Stimulated activated CD4-positive, alpha-beta T cell treated with anti-CD3 and anti-CD28 coated beads, Interleukin-4, amount 100 ng/mL, for 24 hours (primary cell): ENCODE measurements at regions not wholly inside any gene's neighbourhood (a gene's known extent, or its start where the extent isn't known, plus 50 kb on each side); places are given as distances from the start of the nearest gene placed in this dataset.

Experiments used
- DNase-seq: peaks from one replicate; pipeline ENCODE4 v3.0.0-alpha.2; 2020

DNA sequence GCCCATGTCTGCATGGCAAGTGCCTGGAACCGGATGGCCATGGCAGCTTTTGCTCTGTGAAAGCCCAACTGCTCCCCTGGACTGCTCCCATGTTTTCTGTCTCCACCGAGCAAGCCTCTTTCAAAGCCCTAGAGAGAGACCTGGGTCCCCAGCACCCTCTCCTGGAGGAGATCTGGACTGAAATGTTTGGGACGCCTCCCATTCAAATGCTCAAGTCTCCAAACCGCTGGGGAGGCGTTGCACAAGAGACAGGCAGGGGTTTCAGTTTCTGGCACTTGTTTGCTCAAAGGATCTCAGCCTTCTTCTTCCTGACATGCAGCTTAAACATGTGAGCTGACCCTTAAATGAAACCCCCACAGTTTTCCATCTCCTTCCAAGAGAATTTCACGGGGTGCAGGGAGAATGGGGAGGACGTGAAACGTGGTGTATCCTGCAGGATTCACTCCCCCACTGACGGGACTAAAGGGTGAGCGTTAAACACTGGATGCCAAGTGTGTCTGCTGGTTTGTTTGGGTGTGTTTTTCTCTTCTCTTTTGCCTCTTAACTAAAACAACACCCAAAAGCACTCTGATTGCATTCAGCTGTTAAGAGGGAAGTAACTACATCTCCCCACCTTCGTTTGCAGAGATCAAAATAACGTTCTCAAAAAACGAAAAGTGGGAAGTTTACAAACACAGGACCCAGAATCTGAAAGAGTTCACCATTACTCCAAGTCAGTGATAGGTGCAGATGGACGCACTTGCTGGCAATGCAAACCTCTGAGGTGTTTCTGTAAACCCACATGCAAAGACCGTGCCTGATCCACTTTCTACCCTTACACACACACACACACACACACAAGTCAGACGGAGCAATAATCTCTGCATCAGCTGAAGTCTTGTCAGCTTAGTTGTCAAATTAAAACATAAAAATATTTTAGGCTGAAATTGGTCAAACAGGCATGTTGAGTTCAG lies 256.9 kb downstream of the C16orf95 start:
- no peak for DNase-seq

DNA sequence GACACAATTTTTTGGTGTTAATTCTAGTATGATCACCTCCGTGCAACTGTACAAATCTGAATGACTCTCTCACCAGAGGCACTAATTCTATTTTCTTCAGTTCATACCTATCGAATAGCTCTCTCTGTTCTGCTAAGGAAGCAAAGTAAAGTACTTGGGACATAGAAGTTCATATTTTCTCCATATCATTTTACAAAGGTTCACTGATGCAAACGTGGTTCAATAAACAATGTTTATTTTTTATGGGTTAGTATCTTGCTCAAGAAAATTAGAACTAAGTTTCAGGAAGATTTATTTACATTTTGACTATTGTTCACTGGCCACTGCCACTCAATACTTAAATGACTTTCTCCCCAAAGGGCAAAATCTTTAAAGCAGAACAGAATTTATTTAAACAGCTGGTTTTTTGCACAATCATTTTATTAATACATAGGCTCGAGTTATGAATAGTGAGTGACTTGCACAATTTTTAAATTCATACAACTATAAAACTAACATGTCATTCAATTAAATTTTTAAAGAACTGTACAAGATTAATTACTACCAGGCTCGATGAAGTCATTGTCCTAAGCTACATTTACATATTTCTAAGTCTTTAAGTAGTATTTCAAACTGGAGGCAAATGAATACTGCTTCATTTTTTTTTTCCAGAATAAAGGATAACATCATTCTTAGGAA lies 255.8 kb downstream of the C16orf95 start:
- DNase-seq = no peak

DNA sequence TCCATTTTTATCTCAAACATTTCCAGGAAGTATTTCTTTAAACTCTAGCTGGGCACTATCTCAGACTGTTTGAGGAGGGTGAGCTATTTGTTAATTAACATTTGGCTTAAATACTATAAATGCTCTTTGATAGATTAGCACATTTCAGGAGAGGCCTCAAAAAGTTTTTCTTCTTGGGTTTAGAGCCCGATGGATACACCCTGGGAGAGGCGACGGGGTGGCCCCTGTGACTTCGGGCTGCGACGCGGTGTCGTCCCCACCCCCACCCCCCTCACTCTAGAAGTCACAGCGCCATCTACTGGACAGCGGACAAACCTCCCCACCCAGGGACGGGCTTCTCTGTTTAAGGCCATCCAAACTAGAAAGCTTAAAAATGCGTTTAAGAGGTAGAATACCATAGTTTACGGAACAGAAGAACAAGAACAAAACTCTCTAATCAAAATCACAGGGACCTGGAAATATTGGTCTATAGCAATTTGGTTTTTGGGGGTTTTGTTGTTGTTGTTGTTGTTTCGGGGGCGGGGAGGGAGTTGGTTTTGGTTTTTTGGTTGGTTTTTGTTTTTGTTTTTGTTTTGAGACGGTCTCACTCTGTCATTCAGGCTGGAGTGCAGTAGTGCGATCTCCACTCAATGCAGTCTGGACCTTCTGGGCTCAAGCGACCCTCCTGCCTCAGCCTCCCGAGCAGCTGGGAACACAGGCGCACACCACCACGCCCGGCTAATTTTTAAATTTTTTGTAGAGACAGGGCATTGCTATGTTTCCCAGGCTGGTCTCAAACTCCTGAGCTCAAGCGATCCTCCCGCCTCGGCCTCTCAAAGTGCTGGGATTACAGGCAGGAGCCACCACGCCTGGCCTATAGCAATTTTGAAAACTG lies 254.4 kb downstream of the C16orf95 start:
- peak; percentile 58 for DNase-seq

DNA sequence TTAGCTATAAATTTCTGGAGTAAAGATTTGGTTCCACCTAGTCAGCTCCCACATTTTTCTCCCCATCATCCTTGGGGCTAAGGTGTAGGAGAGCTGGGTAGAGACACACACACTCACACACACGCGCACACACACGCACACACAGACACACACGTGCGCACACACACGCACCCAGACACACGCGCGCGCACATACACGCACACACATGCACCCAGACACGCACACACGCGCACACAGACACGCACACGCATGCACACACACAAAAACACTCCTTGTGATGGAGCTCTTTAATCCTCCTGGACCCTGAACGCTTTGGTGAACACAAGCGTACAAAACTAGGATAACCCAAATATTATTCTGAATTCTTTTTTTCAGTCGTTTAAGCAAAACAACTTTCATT lies 253.6 kb downstream of the C16orf95 start:
- DNase-seq = no peak

DNA sequence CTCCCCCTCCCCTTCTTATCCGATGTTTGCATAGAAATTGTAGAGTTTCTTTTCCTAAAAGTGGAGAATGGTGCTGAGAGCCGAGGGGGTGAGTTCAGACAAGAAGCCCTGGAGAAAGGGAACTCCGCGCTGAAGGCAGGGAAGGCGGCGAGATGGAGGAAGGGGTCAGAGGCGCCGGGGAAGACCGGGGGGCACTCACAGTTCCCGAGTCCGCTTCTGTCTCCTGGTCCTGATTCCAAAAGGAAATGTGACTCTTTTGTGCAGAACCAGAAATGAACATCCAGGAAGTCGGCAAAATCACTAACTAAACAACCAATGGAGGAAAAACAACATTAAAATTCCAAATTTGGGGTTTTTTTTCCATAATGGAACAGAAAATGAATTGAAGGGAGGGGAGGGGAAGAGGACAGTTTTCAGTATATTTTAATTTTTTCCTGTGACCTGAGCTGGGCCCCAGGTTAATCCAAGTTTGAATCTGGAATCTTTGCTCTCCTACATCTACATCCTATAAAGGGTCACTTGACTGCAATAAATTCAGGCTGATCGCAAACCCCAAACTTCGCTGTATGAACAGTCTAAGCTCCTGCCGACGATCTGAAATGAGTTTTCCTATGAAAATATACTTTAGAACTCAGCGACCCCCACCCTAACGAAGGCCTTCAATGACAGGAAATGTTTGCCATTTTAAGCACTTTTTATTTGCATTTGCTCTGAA lies 252.3 kb downstream of the C16orf95 start:
- DNase-seq = no peak

DNA sequence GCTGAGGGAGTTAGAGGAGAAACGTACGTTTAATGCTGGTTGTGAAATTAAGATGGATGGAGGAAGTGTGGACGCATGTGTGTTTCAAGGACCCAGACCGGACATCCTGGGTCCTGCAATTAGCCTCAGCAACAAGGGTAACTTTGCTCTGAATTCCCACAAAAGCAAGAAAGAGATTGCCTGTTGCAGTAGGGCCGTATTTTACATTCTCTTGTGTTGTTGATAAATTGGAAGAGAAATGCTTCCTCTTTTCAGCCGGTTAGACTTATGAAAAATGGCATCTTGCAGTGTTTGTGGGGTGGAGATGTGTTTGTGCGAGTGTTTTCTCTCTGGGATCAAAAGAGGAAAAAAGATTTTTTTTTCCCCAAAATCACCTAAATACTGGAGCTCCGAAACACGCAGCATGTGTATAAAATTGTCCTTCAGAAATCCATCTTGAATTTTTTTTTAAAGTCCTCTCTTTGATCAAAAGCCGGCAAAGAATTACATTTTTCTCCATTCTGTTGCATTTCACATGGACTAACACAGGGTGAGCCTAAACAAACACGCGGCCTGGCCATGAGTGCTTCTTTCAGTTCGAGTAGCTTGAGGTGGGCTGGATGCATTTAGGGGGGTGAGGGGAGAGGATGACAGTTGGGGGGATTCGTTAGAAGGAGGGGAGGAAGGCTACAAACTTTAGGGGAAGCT lies 251.6 kb downstream of the C16orf95 start:
- DNase-seq = no peak

DNA sequence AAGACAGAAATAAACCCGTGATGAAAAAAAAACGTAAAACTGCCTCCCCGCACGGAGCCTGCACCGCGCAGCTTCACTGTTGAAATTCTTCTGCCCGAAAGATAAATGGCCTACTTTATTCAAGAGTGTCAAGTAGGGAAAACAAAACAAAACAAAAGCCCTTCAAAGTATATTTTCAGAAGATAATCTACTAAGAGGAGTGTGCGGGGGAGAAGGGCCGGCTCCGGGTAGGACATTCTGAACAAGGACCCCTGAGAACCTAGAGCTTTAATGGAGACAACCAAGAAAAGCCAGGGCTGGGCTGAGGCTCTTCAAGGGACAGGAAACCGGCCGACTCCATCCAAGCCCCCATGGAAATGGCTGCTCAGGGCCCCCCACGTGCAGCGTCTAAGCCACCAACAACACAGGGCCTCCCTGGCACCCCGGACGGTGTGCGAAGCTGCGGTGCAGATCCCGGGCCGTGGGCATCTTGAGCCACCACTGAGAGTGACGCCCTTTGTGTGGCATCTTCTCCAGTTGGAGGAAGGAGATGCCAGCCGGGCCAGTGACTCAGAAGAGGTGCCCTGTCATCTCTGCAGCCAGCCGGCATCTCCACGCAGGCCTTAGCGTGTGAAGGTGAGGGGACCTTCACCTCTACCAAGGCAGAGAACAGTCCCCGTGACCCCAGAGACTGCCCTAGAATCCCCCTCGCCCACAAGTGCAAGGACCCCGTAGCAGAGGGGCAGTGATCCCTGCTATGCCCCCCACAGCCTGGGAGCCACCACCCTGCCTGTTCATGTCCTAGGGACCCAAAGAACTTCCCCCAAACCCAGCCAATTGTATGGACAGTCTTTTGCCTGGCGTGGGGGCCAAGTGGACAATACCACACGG lies 250.8 kb downstream of the C16orf95 start:
- DNase-seq = no peak

DNA sequence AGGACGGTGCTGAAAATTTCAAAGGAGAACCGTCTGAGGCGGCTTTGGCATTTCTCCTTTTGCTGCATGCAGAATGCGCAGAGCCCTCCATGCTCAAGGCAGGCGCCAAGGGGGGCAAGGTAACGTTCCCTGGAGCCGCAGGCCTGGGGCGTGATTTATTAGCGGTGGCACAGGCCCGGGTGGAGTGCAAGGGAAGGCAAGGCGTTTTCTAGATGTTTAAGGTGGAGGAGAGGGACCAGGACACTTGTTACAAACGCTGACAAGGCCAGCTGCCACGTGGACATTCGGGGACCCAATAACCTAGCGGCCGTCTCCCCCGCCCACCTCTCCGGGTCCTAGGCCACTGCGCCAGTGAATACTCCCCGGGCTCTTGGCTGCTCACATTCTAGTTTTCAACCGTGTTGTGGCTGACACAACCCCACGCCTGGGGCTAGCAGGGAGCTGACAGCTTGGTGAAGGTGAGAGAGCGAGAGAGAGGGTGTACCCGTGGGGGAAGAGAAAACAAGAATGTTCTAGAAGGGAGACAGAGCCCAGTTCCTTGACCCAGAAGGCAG lies 250.1 kb downstream of the C16orf95 start:
- DNase-seq = no peak

DNA sequence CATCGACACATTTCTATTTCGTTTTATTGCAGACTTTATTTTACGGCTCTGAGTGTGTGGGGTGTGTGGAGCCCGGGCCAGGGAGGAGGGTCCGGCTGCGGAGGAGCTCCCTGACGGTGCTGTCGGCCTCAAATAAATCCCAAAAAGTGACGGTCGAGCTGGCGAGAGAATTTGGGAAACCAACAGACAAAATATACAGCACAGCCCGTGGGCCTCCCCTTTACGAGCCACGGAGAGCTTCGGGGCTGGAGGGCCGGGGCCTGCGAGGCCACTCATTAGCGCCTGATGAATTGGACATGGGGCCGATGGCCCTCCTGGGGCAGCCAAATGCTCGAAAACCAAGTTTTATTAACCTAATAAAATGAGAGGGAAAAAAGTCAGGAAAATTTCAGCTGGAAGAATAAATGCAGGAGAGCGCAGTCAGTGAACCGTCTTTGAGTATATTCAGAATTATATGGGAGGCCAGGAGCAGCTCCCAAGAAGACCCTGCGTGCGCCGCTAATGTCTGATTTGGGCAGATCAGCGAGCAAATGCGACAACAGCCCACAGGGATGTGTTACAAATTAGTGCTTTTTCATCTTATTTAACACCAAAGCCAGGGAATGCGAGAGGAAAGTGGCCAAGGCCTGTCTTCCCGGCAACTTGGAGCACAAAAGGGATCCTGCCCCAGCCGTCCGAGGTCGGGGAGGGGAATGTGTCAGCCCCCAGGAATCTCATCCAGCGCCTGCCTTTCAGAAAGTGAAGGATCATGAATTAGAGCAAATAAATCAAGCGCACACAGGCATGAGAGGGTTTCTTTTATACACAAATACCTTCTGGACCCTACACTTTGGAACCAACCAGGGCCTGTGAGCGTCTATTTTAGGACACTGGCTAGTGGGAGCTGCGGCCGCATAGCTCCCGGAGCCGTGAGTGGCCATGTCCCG lies 249.1 kb downstream of the C16orf95 start:
- no peak for DNase-seq

DNA sequence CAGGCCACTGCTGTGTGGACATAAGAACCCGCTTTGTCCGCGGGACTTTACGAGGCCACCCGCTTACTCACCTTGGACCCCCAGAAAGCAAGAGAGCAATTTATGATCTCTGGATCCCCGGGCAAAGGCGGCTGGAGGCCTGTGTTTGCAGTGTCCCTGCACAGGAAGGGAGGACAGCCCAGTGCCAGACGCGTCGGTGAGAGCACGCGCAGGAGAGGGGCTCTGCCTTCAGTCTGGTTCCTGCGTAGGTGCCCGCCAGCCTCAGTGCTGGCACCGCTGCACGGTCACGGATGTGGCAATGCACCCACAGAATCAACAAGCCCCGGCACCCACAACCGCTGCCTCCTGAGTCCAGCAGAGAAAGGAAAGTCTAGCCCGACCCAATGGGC lies 248.4 kb downstream of the C16orf95 start:
- no peak for DNase-seq

DNA sequence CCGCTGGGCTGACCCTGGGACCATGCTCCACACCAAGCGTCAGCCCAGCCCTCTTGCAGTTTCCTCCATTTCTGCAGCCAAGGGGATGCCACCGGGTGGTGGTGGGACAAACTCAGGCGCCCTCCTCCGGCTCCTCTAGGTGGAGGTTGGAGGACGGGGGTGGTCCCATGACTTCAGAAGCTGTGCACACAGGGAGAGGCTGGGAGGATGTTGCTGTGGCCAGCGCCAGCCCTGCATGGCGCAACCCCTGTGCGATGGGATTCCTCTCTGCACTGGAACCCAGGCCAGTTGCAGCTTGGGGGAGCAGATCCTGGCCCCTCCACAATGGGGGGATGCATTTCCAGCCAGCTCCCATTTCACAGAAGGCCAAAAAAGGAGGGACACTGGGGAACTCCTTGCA lies 246.5 kb downstream of the C16orf95 start:
- DNase-seq = no peak

DNA sequence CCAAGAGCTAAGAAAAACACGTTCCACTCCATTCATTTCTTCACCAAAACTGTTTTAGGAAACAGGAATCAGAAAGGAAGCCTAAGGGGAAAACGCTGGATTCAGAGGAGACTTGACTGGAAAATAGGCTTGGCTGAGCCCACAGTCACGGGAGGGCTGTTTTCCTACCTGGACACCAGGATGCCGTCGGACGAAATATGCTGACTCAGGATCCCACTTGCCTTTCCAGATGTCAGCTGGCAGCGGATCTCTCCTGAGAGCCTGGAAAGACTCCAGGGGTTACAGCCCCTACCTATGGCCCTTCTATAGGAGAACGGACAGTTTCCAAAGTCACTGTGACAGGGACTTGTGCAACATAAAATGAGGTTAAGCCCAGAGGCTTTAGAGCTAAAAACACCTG lies 245.1 kb downstream of the C16orf95 start:
- DNase-seq = no peak

DNA sequence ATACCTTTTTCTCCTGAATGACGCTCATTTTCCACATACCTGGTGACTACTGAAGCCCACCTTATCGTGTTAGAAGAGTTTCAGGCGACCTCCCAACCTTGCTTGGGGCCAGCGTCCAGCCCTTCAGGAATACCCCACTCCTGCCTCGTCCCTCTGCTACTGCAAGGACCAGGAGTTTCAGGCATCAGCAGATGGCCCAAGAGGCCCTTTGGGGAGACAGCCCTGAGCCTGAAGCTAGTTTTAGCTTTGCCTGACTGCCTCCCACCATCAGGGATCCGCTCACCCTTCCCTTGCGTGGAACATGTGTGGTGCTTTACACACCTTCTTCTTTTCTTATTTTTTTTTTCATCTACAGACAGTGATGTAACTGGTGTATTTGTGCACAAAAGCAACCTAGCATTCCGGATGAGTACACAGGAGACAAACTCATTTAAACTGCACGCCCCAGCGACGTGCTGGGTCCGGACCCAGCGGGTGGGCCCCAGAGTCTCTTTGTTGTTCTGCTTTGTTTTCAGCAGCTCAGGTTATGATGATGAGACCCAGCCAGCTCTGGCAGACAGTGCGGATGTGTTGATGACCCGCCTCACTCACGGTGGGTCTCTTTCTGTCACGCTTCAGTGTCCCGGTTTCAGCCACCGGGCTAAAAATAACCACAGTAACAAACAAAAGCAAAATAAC lies 242.4 kb downstream of the C16orf95 start:
- no peak for DNase-seq

DNA sequence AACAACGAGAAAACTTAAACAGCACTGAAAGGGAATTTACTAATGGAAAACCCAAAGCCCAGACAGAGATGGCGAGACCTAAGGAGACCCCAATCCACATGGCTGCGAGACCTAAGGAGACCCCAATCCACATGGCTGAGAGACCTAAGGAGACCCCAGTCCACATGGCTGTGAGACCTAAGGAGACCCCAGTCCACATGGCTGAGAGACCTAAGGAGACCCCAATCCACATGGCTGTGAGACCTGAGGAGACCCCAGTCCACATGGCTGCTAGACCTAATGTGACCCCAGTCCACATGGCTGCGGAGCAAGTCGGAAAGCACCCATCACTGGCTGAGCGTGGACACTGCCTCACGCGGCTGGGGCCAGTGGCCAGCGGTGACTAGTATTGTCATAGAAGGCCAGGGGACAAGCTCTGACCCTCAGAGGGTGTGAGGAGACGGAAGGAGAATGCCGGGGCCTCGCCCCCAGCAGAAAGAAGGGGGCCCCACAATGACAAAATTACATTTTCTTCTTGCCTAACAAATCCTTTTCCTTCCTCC lies 241.8 kb downstream of the C16orf95 start:
- no peak for DNase-seq

DNA sequence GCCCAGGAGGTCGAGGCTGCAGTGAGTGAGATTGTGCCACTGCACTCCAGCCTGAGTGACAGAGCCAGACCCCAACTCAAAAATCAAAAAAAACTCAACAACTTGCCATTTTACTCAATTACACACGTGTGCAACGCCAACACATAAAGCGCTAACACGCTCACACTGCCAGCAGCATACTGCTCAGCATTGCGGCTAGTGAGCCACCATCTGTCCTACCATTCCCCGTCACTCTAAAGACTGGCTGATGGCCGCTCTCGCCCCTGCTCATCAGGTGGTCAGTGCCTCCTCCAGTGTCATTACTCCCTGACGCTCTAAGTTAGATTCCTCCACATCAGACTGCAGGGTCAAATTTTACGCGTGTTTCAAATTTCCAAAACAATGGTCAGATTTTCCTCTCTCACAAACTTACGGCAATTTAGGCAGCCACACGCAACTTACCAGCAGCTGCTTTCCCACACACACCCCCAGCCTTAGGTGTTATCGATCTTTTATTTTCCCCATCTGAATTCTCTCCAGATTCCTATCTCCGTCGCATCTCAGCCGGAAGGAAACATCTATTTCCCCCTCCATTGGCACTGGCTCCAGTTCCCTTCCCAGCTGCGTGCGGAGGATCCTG lies 240.8 kb downstream of the C16orf95 start:
- DNase-seq = no peak

DNA sequence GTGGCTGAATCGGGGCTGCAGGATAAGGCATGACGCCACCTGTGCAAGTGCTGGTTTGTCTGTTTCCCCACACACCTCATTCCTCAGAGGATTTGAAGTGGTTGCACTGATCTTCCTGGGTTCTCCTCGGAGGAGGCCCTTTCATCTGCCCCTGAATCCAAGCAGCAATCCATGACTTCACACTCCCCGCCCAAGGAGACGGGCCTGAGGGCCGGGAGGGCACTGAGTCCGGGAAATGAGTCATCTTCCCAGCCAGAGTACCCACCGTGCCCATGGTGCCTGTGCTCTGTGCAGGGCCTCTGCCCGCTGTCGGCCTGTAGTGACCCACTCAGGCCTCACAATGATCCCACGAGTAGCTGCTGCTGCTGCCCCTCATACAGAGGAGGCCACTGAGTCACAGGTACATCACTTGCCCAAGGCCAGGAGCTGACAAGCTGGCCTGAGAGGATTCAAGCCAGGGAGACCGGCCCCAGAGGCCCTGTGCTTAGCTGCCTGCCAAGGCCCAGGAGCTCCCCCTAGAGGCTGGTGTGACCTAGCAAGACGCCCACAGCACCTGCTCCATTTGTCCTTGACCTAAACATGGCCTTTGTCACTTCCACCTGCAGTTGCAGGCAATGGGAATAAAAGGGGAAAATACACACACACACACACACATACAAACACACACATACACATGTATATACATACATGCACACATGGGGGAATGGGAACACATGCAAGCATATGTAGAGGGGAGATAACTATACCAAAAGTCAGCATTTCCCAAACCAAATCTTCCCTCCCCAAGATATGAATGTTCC lies 240.0 kb downstream of the C16orf95 start:
- peak; percentile 20 for DNase-seq

DNA sequence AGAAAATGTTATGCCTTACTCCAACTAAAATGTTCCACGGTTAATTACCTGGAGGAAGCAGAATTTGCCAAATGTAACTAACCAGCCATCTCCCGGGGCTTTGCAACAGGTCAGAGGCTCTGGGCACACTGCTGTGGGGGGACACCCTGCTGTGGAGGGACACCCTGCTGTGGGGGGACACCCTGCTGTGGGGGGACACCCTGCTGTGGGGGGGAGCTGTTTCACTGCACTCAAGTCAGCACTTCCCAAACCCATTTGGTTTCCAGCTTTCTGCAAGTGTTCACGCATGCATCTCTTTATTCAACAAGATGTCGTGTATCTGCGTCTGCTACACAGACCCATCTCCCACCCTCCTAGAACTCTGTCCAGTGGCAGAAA lies 239.5 kb downstream of the C16orf95 start:
- no peak for DNase-seq
